Neural progenitor cell (in vitro differentiated cells): ENCODE measurements at regions not wholly inside any gene's neighbourhood (a gene's known extent, or its start where the extent isn't known, plus 50 kb on each side); places are given as distances from the start of the nearest gene placed in this dataset.

ENCODE experiments used
- DNase-seq: peaks from one replicate; pipeline ENCODE4 v3.0.0-alpha.2; 2016; ENCODE audit warnings: low spot score
- H2AFZ ChIP-seq: fragments of 200-600 bp; sonication (generic); replicated peaks from 2 replicates; pipeline ENCODE4 v1.6.1; 2016; ENCODE audit warnings: antibody characterized with exemption
- H3F3A ChIP-seq: fragments of 200-600 bp; sonication (generic); 2 replicates; pipeline ENCODE4 v1.6.1; 2016; ENCODE audit warnings: antibody characterized with exemption, low read depth
- H3K27ac ChIP-seq: fragments of 200-600 bp; sonication (generic); 2 replicates; pipeline ENCODE4 v1.5.1; 2016; ENCODE audit warnings: mild to moderate bottlenecking
- H3K27me3 ChIP-seq: fragments of 200-600 bp; sonication (generic); 2 replicates; pipeline ENCODE4 v1.6.1; 2016; ENCODE audit warnings: mild to moderate bottlenecking, moderate library complexity
- H3K36me3 ChIP-seq: fragments of 200-600 bp; sonication (generic); 2 replicates; pipeline ENCODE4 v1.5.1; 2016
- H3K4me1 ChIP-seq: fragments of 200-600 bp; sonication (generic); 2 replicates; pipeline ENCODE4 v1.6.1; 2016; ENCODE audit warnings: mixed run types
- H3K4me2 ChIP-seq: fragments of 200-600 bp; sonication (generic); 2 replicates; pipeline ENCODE4 v1.6.1; 2016
- H3K4me3 ChIP-seq: fragments of 200-600 bp; sonication (generic); 2 replicates; pipeline ENCODE4 v1.5.1; 2016
- H3K79me2 ChIP-seq: fragments of 200-600 bp; sonication (generic); 2 replicates; pipeline ENCODE4 v1.6.1; 2016; ENCODE audit warnings: low read depth
- H3K9ac ChIP-seq: fragments of 200-600 bp; sonication (generic); 2 replicates; pipeline ENCODE4 v1.6.1; 2016
- H3K9me3 ChIP-seq: fragments of 200-600 bp; sonication (generic); 2 replicates; pipeline ENCODE4 v1.5.1; 2016; ENCODE audit warnings: low read depth
- H4K20me1 ChIP-seq: fragments of 200-600 bp; sonication (generic); 2 replicates; pipeline ENCODE4 v1.6.1; 2016; ENCODE audit warnings: low read depth
- H3K27ac Mint-ChIP-seq: 3 replicates; pipeline ENCODE4 v1.8.0; 2021; ENCODE audit warnings: mixed read lengths
- H3K27me3 Mint-ChIP-seq: 2 replicates; pipeline ENCODE4 v1.8.0; 2022; ENCODE audit warnings: low read depth, mild to moderate bottlenecking, inconsistent platforms, moderate library complexity, mixed read lengths; ENCODE audit not compliant: insufficient read depth
- H3K36me3 Mint-ChIP-seq: 3 replicates; pipeline ENCODE4 v1.8.0; 2021; ENCODE audit warnings: mixed read lengths
- H3K4me1 Mint-ChIP-seq: 3 replicates; pipeline ENCODE4 v1.8.0; 2021; ENCODE audit warnings: mixed read lengths
- H3K4me3 Mint-ChIP-seq: 3 replicates; pipeline ENCODE4 v1.8.0; 2021; ENCODE audit warnings: mild to moderate bottlenecking, moderate library complexity, mixed read lengths
- H3K9me3 Mint-ChIP-seq: 3 replicates; pipeline ENCODE4 v1.8.0; 2020; ENCODE audit warnings: mixed read lengths
- EZH2 ChIP-seq: fragments of 200-600 bp; sonication (generic); IDR thresholded peaks from 2 replicates; pipeline ENCODE4 v1.6.1; 2017; ENCODE audit warnings: antibody characterized with exemption, mild to moderate bottlenecking, moderate library complexity
- EZH2phosphoT487 ChIP-seq: fragments of 200-600 bp; sonication (generic); IDR thresholded peaks from 2 replicates; pipeline ENCODE4 v1.6.1; 2017; ENCODE audit warnings: antibody characterized with exemption
- TF ChIP-seq, protein P1 (sequence below): fragments of 200-600 bp; sonication (generic); IDR thresholded peaks from 2 replicates; pipeline ENCODE4 v1.5.1; 2017; ENCODE audit warnings: antibody characterized with exemption, mild to moderate bottlenecking

DNA sequence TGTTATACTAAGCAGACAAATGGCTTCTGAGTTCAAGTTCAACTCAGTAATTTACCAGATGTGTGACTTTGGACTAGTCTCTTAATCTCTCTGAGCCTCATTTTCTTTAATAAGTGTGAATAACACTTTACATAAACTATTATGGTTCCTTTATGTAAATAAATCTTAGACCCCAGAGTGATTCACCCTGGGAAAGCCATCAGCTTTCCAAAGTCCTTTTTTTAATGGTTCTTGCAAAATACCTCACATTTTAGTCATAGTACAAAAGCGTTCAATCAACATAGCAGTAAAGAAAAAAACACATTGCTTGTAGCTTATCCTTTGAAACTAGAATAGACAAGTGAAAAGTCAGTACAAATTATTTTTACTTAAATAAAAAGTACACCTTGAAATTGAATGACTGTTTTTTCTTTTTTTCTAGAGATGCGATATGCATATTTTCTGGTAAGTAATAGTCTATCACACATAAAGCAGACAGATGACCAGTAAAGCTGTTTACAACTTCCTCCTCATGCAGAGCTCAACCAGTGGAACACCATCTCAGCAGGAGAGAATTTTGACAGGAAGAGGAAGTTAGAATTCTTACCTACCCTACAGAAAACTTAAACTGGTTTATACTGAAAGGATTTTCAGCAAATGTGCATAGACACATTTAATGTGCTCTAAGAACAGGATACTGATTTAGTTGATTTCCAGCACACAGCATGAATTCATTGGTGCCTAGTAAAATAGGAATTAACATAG lies 123.0 kb upstream of the AGBL1 start:
- TF ChIP-seq EZH2phosphoT487 (no peak), EZH2 (no peak)
- TF ChIP-seq, protein P1, sequence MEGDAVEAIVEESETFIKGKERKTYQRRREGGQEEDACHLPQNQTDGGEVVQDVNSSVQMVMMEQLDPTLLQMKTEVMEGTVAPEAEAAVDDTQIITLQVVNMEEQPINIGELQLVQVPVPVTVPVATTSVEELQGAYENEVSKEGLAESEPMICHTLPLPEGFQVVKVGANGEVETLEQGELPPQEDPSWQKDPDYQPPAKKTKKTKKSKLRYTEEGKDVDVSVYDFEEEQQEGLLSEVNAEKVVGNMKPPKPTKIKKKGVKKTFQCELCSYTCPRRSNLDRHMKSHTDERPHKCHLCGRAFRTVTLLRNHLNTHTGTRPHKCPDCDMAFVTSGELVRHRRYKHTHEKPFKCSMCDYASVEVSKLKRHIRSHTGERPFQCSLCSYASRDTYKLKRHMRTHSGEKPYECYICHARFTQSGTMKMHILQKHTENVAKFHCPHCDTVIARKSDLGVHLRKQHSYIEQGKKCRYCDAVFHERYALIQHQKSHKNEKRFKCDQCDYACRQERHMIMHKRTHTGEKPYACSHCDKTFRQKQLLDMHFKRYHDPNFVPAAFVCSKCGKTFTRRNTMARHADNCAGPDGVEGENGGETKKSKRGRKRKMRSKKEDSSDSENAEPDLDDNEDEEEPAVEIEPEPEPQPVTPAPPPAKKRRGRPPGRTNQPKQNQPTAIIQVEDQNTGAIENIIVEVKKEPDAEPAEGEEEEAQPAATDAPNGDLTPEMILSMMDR = no peak
- Mint-ChIP-seq H3K27me3 (peaks cover 8% of the 10 kb centered on the region), H3K27ac (no peak overlapping the region), H3K4me3 (no peak overlapping the region), H3K9me3 (peaks cover 11% of the 10 kb centered on the region), H3K36me3 (no peaks in the 10 kb centered on the region), H3K4me1 (peaks cover 19% of the 10 kb centered on the region)
- Histone ChIP-seq H3K9ac (no peak overlapping the region), H3F3A (no peaks in the 10 kb centered on the region), H3K27ac (no peak overlapping the region), H4K20me1 (no peaks in the 10 kb centered on the region), H3K9me3 (no peaks in the 10 kb centered on the region), H3K79me2 (no peaks in the 10 kb centered on the region), H3K4me3 (no peak overlapping the region), H3K4me1 (no peaks in the 10 kb centered on the region), H3K36me3 (no peaks in the 10 kb centered on the region), H3K4me2 (no peak overlapping the region), H3K27me3 (no peaks in the 10 kb centered on the region), H2AFZ (no peak overlapping the region)
- no peak for DNase-seq

DNA sequence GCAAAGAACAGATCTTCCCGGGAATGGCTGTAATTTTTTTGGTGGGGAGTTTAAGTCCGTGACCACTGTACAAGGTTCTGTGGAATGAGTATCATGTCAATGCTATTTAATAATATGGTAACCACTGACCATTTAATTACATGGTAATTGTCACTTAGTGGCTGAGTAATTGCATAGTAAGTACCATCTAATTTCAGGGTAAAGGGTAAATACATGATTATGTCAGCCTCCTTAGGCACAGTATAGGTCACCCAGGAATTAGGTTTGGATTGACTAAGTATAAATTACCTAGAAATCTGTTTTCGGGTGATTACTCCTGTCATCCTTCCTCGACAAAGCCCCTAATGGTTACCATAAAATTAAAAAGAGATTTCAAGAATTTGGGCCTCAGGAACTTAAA lies 120.1 kb upstream of the AGBL1 start:
- Histone ChIP-seq H2AFZ (no peak overlapping the region), H4K20me1 (no peaks in the 10 kb centered on the region), H3K27ac (no peak overlapping the region), H3K4me2 (no peak overlapping the region), H3K9me3 (no peaks in the 10 kb centered on the region), H3K27me3 (no peaks in the 10 kb centered on the region), H3K4me1 (peaks cover 3% of the 10 kb centered on the region), H3K4me3 (no peak overlapping the region), H3K9ac (no peak overlapping the region), H3F3A (no peaks in the 10 kb centered on the region), H3K79me2 (no peaks in the 10 kb centered on the region), H3K36me3 (no peaks in the 10 kb centered on the region)
- Mint-ChIP-seq H3K4me1 (peaks cover 18% of the 10 kb centered on the region), H3K27me3 (peaks cover 8% of the 10 kb centered on the region), H3K9me3 (peaks cover 15% of the 10 kb centered on the region), H3K36me3 (no peaks in the 10 kb centered on the region), H3K4me3 (no peak overlapping the region), H3K27ac (no peak overlapping the region)
- TF ChIP-seq, protein P1 = no peak
- TF ChIP-seq EZH2 = no peak
- no peak for TF ChIP-seq EZH2phosphoT487
- no peak for DNase-seq

DNA sequence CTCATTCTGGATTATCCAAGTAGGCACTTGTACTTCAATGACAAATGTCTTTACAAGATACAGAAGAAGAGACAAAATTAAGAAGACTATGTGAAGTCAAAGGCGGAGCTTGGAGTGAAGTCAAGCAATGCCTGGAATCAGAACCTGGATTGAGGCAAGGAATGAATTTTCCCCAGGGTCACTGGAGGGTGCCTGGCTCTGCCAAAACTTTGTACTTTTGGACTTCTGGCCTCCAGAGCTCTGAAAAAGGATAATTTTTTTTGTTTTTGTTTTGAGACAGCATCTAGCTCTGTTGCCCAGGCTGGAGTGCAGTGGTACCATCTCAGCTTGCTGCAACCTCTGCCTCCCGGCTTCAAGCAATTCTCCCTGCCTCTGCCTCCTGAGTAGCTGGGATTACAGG lies 119.3 kb upstream of the AGBL1 start:
- Mint-ChIP-seq H3K4me1 (peaks cover 21% of the 10 kb centered on the region), H3K27me3 (peaks cover 6% of the 10 kb centered on the region), H3K36me3 (no peaks in the 10 kb centered on the region), H3K9me3 (peaks cover 13% of the 10 kb centered on the region), H3K27ac (no peak overlapping the region), H3K4me3 (no peak overlapping the region)
- H3K27ac ChIP-seq = no peak overlapping the region
- TF ChIP-seq EZH2phosphoT487 (no peak), EZH2 (no peak)
- TF ChIP-seq, protein P1 = no peak
- no peaks in the 10 kb centered on the region for H3K79me2 ChIP-seq
- H3K4me3 ChIP-seq = no peak overlapping the region
- no peak overlapping the region for H3K9ac ChIP-seq
- no peak overlapping the region for H3K4me2 ChIP-seq
- H4K20me1 ChIP-seq = no peaks in the 10 kb centered on the region
- no peaks in the 10 kb centered on the region for H3K36me3 ChIP-seq
- no peak overlapping the region for H2AFZ ChIP-seq
- H3K27me3 ChIP-seq = no peaks in the 10 kb centered on the region
- H3F3A ChIP-seq = no peaks in the 10 kb centered on the region
- no peak for DNase-seq
- no peaks in the 10 kb centered on the region for H3K9me3 ChIP-seq
- peaks cover 10% of the 10 kb centered on the region for H3K4me1 ChIP-seq
